MCF 10A (cell line): ENCODE measurements at regions not wholly inside any gene's neighbourhood (a gene's known extent, or its start where the extent isn't known, plus 50 kb on each side); places are given as distances from the start of the nearest gene placed in this dataset.

Experiments
- BruUV-seq: library from RNA; stranded (reverse); fragments of 400-500 nt; replicated peaks from 2 replicates; lab custom pipeline; 2021; lab: Mats Ljungman, UMichigan
- CTCF ChIA-PET: fragments of 300-600 bp; sonication (Branson Sonifier 250); formaldehyde crosslinking; extraction: SDS; loops from one replicate; lab custom pipeline; 2021; ENCODE audit warnings: antibody characterized with exemption, inconsistent platforms; lab: Yijun Ruan, JAX
- POLR2A ChIA-PET: fragments of 300-600, 350-650 bp; sonication (Branson Sonifier 250); formaldehyde crosslinking; extraction: SDS; loops from one replicate; lab custom pipeline; 2020; ENCODE audit warnings: antibody characterized with exemption, inconsistent platforms; lab: Yijun Ruan, JAX
- DNase-seq: peaks from one replicate; pipeline ENCODE4 v3.0.0-alpha.2; 2018; ENCODE audit not compliant: unreplicated experiment
- H3K27ac Mint-ChIP-seq: one replicate; pipeline ENCODE4 v1.8.0; 2022; ENCODE audit warnings: mild to moderate bottlenecking, low read depth, mixed read lengths; ENCODE audit not compliant: unreplicated experiment
- H3K27me3 Mint-ChIP-seq: one replicate; pipeline ENCODE4 v1.8.0; 2022; ENCODE audit warnings: mixed read lengths; ENCODE audit not compliant: insufficient read depth, unreplicated experiment
- H3K36me3 Mint-ChIP-seq: one replicate; pipeline ENCODE4 v1.8.0; 2022; ENCODE audit warnings: mild to moderate bottlenecking, moderate library complexity, mixed read lengths; ENCODE audit not compliant: insufficient read depth, unreplicated experiment
- H3K4me1 Mint-ChIP-seq: one replicate; pipeline ENCODE4 v1.8.0; 2022; ENCODE audit warnings: mixed read lengths; ENCODE audit not compliant: insufficient read depth, unreplicated experiment
- H3K4me3 Mint-ChIP-seq: one replicate; pipeline ENCODE4 v1.8.0; 2022; ENCODE audit warnings: mild to moderate bottlenecking, moderate library complexity, mixed read lengths; ENCODE audit not compliant: unreplicated experiment
- H3K9me3 Mint-ChIP-seq: one replicate; pipeline ENCODE4 v1.8.0; 2022; ENCODE audit warnings: mixed read lengths; ENCODE audit not compliant: unreplicated experiment
- intact Hi-C: fragments of 100-400 bp; cut with micrococcal nuclease; formaldehyde crosslinking; loops from 2 replicates; pipeline ENCODE4 v1.14.1; 2022
- TF ChIP-seq, protein P1 (sequence below): fragments of 200-600 bp; IDR thresholded peaks from one replicate; pipeline ENCODE4 v1.8.0; 2022; ENCODE audit warnings: antibody characterized with exemption, mild to moderate bottlenecking; ENCODE audit not compliant: unreplicated experiment

DNA sequence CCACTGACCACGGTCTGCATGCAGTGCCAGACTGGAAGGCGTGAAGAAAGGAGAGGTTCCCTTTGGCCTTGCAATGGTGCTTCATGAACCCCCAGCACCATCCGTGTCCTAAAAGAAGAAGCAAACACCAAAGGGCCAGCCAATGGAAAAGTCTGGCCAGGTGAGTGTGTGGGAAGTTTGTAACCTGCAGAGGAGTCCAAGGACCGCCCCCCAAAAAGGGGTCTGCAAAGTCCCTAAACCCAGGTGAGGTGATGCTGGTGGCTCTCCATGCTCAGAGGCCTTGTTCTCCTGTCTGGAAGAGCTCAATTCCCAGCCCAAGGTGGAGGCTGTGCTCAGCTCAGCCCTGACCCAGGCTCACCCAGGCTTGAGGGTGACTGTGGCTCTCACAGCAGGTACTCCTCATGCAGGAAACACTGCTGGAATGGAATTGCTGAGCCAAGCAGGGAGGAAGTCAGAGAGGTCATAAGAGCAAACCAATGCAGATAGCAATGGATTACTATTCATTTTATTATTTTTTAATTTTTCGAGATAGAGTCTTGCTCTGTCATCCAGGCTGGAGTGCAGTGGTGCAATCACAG, 52.4 kb upstream of the NANOS1 start:
- BruUV-seq = no TSS peak
- no peak overlapping the region for H3K4me3 Mint-ChIP-seq
- TF ChIP-seq, protein P1, sequence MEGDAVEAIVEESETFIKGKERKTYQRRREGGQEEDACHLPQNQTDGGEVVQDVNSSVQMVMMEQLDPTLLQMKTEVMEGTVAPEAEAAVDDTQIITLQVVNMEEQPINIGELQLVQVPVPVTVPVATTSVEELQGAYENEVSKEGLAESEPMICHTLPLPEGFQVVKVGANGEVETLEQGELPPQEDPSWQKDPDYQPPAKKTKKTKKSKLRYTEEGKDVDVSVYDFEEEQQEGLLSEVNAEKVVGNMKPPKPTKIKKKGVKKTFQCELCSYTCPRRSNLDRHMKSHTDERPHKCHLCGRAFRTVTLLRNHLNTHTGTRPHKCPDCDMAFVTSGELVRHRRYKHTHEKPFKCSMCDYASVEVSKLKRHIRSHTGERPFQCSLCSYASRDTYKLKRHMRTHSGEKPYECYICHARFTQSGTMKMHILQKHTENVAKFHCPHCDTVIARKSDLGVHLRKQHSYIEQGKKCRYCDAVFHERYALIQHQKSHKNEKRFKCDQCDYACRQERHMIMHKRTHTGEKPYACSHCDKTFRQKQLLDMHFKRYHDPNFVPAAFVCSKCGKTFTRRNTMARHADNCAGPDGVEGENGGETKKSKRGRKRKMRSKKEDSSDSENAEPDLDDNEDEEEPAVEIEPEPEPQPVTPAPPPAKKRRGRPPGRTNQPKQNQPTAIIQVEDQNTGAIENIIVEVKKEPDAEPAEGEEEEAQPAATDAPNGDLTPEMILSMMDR = no peak
- intact Hi-C loops = no loop called here
- H3K27ac Mint-ChIP-seq = no peak overlapping the region
- no peaks in the 10 kb centered on the region for H3K27me3 Mint-ChIP-seq
- CTCF ChIA-PET = no interaction called here
- no peaks in the 10 kb centered on the region for H3K36me3 Mint-ChIP-seq
- POLR2A ChIA-PET = no interaction called here
- H3K4me1 Mint-ChIP-seq = no peaks in the 10 kb centered on the region
- no peak for DNase-seq
- H3K9me3 Mint-ChIP-seq = peaks cover 26% of the 10 kb centered on the region

DNA sequence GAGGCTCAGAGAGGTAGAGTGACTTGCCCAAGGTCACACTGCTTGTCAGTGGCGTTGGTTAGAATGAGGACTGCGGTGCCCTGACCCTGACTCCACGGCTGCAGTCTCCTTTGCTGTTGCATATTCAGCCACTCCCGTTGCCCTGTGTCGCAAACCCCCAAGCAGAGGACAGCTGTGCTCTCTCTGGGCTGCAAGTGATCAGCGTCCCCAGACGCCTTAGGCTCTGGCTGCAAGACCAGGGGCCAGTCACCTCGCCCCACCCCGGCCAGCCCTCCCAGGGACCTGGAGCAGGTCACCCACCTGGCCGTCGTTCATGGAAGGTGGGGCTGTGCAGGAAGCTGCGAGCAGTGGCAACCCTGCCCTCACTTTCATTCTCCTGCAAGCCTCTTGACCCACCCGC, 51.7 kb upstream of the NANOS1 start:
- ChIA-PET POLR2A (no interaction called here), CTCF (no interaction called here)
- H3K9me3 Mint-ChIP-seq = peaks cover 25% of the 10 kb centered on the region
- intact Hi-C loops = no loop called here
- H3K27me3 Mint-ChIP-seq = no peaks in the 10 kb centered on the region
- H3K4me3 Mint-ChIP-seq = no peak overlapping the region
- DNase-seq = no peak
- BruUV-seq = no TSS peak
- no peak overlapping the region for H3K27ac Mint-ChIP-seq
- no peaks in the 10 kb centered on the region for H3K36me3 Mint-ChIP-seq
- H3K4me1 Mint-ChIP-seq = no peaks in the 10 kb centered on the region
- TF ChIP-seq, protein P1 = no peak

DNA sequence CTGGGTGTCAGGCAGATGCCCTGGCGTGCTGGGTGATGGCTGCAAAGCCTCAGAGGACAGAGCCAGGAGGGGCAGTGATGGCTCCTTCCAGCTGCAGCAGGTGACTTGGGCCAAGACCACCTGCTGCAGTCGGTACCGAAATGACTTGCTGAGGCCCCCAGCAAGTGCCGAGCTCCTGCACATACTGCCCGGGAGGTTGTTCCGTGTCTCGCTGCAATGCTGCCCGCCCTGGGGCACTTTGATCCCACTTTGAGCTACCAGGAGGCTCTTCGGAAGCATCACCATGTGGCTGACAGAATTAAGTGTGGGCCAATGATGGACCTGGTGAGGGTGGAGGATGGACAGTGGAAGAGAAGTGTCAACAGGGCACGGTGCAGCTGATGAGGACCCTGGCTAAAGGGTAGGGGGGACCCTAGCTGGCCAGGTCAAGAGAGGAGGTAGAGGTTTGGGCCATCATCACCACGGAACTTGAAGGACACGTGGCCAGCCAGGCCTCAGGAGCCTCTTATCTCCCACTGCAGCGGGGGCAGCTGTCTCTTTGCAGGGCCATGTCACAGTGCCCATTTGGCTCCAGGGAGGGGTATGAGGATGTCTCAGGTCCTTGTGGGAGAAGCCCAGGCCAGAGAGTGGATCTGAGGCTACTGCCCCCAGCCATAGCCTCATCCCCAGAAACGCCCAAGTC, 51.1 kb upstream of the NANOS1 start:
- POLR2A ChIA-PET = no interaction called here
- no peaks in the 10 kb centered on the region for H3K27me3 Mint-ChIP-seq
- CTCF ChIA-PET = no interaction called here

DNA sequence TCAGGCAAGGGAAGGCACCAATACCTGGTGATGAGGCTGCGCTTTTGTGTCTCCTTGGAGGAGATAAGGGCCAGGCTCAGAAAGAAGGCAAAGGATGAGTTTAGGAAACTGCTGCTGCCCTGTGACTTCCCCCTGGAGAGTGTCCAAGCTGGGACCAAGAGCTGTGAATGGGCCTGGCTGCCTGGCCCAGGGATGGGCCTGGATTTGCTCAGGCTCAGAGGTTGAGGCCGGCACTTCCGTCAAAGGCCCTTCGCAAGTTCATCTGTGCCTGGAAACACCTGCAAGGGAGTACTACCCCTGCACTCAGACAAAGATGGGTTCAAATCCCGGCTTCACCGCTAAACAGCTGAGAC, 50.5 kb upstream of the NANOS1 start:
- TF ChIP-seq, protein P1 = no peak
- intact Hi-C loops = no loop called here
- CTCF ChIA-PET = no interaction called here

More for the DNA sequence above, 51.1 kb upstream of the NANOS1 start:
- intact Hi-C loops = no loop called here
- peaks cover 19% of the 10 kb centered on the region for H3K9me3 Mint-ChIP-seq
- H3K4me1 Mint-ChIP-seq = no peaks in the 10 kb centered on the region
- BruUV-seq = no TSS peak
- TF ChIP-seq, protein P1 = no peak
- no peaks in the 10 kb centered on the region for H3K36me3 Mint-ChIP-seq
- no peak overlapping the region for H3K27ac Mint-ChIP-seq
- no peak overlapping the region for H3K4me3 Mint-ChIP-seq
- no peak for DNase-seq

More for the DNA sequence above, 50.5 kb upstream of the NANOS1 start:
- no peaks in the 10 kb centered on the region for H3K4me1 Mint-ChIP-seq
- no peak overlapping the region for H3K27ac Mint-ChIP-seq
- H3K36me3 Mint-ChIP-seq = no peaks in the 10 kb centered on the region
- no TSS peak for BruUV-seq
- DNase-seq = no peak
- H3K27me3 Mint-ChIP-seq = no peaks in the 10 kb centered on the region
- POLR2A ChIA-PET = no interaction called here
- H3K9me3 Mint-ChIP-seq = peaks cover 13% of the 10 kb centered on the region
- no peak overlapping the region for H3K4me3 Mint-ChIP-seq
